Fibroblast of lung (primary cell): ENCODE measurements at regions not wholly inside any gene's neighbourhood (a gene's known extent, or its start where the extent isn't known, plus 50 kb on each side); places are given as distances from the start of the nearest gene placed in this dataset.

Experiments used
- DNase-seq, 2 donors: peaks; one replicate each; pipeline versions ENCODE4 v3.0.0 to v3.0.0-alpha.2; 2010; ENCODE audit warnings: low read depth in 2 of 2
- H2AFZ ChIP-seq: 2 replicates; pipeline ENCODE4 v1.5.1; 2012; ENCODE audit warnings: low read length, control low read depth, inconsistent platforms
- H3K27ac ChIP-seq: 2 replicates; pipeline ENCODE4 v1.5.1; 2011; ENCODE audit warnings: low read length, control low read depth; ENCODE audit not compliant: insufficient read depth
- H3K27me3 ChIP-seq: 2 replicates; pipeline ENCODE4 v1.5.1; 2011; ENCODE audit warnings: mild to moderate bottlenecking, low read length; ENCODE audit not compliant: control insufficient read depth, insufficient read depth
- H3K36me3 ChIP-seq: 2 replicates; pipeline ENCODE4 v1.5.1; 2011; ENCODE audit warnings: low read length; ENCODE audit not compliant: control insufficient read depth, insufficient read depth
- H3K4me1 ChIP-seq: 2 replicates; pipeline ENCODE4 v1.5.1; 2011; ENCODE audit warnings: low read length; ENCODE audit not compliant: control insufficient read depth, insufficient read depth; ENCODE audit errors: extremely low read depth
- H3K4me2 ChIP-seq: 2 replicates; pipeline ENCODE4 v1.5.1; 2011; ENCODE audit warnings: low read length, control low read depth; ENCODE audit not compliant: insufficient read depth; ENCODE audit errors: extremely low read depth
- H3K4me3 ChIP-seq, 4 experiments: fragments of 200-600 bp in 1 of 4; sonication (generic) in 1 of 4; replicated peaks in 1 of 4; 2 replicates each; pipeline ENCODE4 v1.5.1; 2011 to 2016; ENCODE audit warnings: low read length in 4 of 4, low read depth in 3 of 4, mild to moderate bottlenecking in 3 of 4, control low read depth in 2 of 4, inconsistent platforms in 1 of 4, mixed read lengths in 1 of 4; ENCODE audit not compliant: insufficient read depth in 1 of 4; ENCODE audit errors: control extremely low read depth in 1 of 4
- H3K79me2 ChIP-seq: 2 replicates; pipeline ENCODE4 v1.5.1; 2012; ENCODE audit warnings: mild to moderate bottlenecking, low read length, inconsistent platforms; ENCODE audit not compliant: control insufficient read depth, insufficient read depth
- H3K9ac ChIP-seq: 2 replicates; pipeline ENCODE4 v1.5.1; 2011; ENCODE audit warnings: mild to moderate bottlenecking, low read length, control low read depth; ENCODE audit not compliant: insufficient read depth
- H3K9me3 ChIP-seq: 2 replicates; pipeline ENCODE4 v1.5.1; 2012; ENCODE audit warnings: low read depth, low read length; ENCODE audit not compliant: control insufficient read depth, insufficient read depth
- H4K20me1 ChIP-seq: 2 replicates; pipeline ENCODE4 v1.5.1; 2011; ENCODE audit warnings: low read length; ENCODE audit not compliant: control insufficient read depth, insufficient read depth; ENCODE audit errors: extremely low read depth
- CTCF ChIP-seq, 2 donors: IDR thresholded peaks in 1 of 2; conservative IDR thresholded peaks in 1 of 2; 1 replicate in 1 of 2; 2 replicates in 1 of 2; pipeline ENCODE4 v1.5.1; 2011 to 2012; ENCODE audit warnings: low read length in 2 of 2, control low read depth in 1 of 2, inconsistent platforms in 1 of 2, low read depth in 1 of 2, mild to moderate bottlenecking in 1 of 2
- EZH2 ChIP-seq: IDR thresholded peaks from 2 replicates; pipeline ENCODE4 v1.5.1; 2012; ENCODE audit warnings: low read length, control low read depth, mild to moderate bottlenecking; ENCODE audit errors: missing control alignments

DNA sequence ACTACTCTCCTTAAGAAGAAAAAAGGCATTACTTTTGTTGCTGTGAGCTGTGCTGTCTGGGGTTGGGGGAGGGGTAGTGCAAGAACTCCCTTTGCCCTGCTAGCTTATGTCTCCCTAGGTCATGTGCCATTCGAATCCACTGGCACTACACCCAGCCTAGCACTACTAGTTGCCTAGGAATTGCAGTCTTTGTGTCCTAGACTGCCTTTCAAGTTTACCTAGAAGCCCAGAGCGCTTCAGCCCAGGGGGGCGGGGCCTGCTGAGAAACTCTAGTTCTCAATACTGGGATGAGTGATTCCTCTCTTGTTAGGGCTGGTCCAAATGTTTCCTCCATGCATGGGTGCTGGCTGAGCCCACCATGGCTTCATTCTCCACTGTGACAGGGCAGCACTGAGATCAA is 1011.5 kb downstream of the PCDH19 start:
- Histone ChIP-seq H3K36me3 (no peaks in the 10 kb centered on the region), H3K4me1 (no peaks in the 10 kb centered on the region), H3K4me2 (no peak overlapping the region), H3K9me3 (no peaks in the 10 kb centered on the region), H3K27me3 (no peaks in the 10 kb centered on the region), H3K9ac (no peak overlapping the region), H2AFZ (no peak overlapping the region), H4K20me1 (no peaks in the 10 kb centered on the region), H3K79me2 (no peaks in the 10 kb centered on the region), H3K4me3 (no peak overlapping the region), H3K27ac (no peak overlapping the region)
- no peak for TF ChIP-seq EZH2
- no peak for TF ChIP-seq CTCF (conservative IDR thresholded peaks at IDR 0.05 in 1 of 2, IDR thresholded peaks at IDR 0.05 in 1 of 2; ENCODE audit: low read depth in 1 of 2, low read length in 2 of 2)
- DNase-seq, result no peak

DNA sequence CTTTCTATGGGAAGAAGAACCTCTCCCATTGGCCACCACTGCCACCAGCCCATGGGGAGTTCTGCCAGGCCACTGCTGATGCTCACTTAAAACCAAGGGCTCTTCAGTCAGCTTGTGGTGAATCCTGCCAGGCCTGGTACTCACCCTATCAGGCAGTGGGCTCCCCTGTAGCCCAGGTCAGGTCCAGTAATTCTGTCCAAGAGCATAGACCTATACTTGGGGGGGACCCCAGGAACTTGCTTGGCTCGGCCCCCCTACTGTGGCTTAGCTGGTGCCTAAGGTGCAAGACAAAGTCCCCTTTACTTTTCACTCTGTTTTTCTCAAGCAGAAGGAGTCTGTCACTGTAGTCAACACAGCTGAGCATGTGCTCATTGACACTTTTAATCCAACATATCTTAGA is 1012.2 kb downstream of the PCDH19 start:
- no peak for TF ChIP-seq CTCF (conservative IDR thresholded peaks at IDR 0.05 in 1 of 2, IDR thresholded peaks at IDR 0.05 in 1 of 2; ENCODE audit: low read depth in 1 of 2, low read length in 2 of 2)
- TF ChIP-seq EZH2, result no peak
- H3K4me1 ChIP-seq, result no peaks in the 10 kb centered on the region
- no peaks in the 10 kb centered on the region for H3K27me3 ChIP-seq
- H3K79me2 ChIP-seq, result no peaks in the 10 kb centered on the region
- DNase-seq, result no peak
- no peak overlapping the region for H2AFZ ChIP-seq
- H3K9ac ChIP-seq, result no peak overlapping the region
- no peak overlapping the region for H3K4me3 ChIP-seq
- H3K27ac ChIP-seq, result no peak overlapping the region
- H4K20me1 ChIP-seq, result no peaks in the 10 kb centered on the region
- H3K9me3 ChIP-seq, result no peaks in the 10 kb centered on the region
- H3K36me3 ChIP-seq, result no peaks in the 10 kb centered on the region
- H3K4me2 ChIP-seq, result no peak overlapping the region

- no peak overlapping the region for H3K4me2 ChIP-seq
- DNase-seq, result no peak
- H3K27me3 ChIP-seq, result no peaks in the 10 kb centered on the region
- H4K20me1 ChIP-seq, result no peaks in the 10 kb centered on the region
- no peak overlapping the region for H3K4me3 ChIP-seq
- no peaks in the 10 kb centered on the region for H3K36me3 ChIP-seq
- no peaks in the 10 kb centered on the region for H3K4me1 ChIP-seq
- H3K9me3 ChIP-seq, result no peaks in the 10 kb centered on the region
- H3K27ac ChIP-seq, result no peak overlapping the region
- H3K9ac ChIP-seq, result no peak overlapping the region
- TF ChIP-seq CTCF (conservative IDR thresholded peaks at IDR 0.05 in 1 of 2, IDR thresholded peaks at IDR 0.05 in 1 of 2; ENCODE audit: low read depth in 1 of 2, low read length in 2 of 2) (no peak), EZH2 (no peak)
- no peak overlapping the region for H2AFZ ChIP-seq
- H3K79me2 ChIP-seq, result no peaks in the 10 kb centered on the region
These were observed 1015.6 kb downstream of the PCDH19 start for GRCh38 chrX:99394456-99394855.
